ENCODE measurements at regions not wholly inside any gene's neighbourhood (a gene's known extent, or its start where the extent isn't known, plus 50 kb on each side); places are given as distances from the start of the nearest gene placed in this dataset.

GRCh38 chr2:203629699-203630098 is 76.7 kb upstream of the CD28 start:
- no peaks in the 10 kb centered on the region for H4K20me1 ChIP-seq (ENCODE audit: control insufficient read depth, insufficient read depth)
- no peaks in the 10 kb centered on the region for H3K4me1 ChIP-seq (ENCODE audit: control insufficient read depth, insufficient read depth, low read length)
- no peak overlapping the region for H3K27ac ChIP-seq (ENCODE audit: control insufficient read depth, insufficient read depth)
- no peak overlapping the region for H2AFZ ChIP-seq (ENCODE audit: control insufficient read depth, low read depth, low read length)
- H3K79me2 ChIP-seq (ENCODE audit: control insufficient read depth, insufficient read depth, low read length) = no peaks in the 10 kb centered on the region
- no peaks in the 10 kb centered on the region for H3K27me3 ChIP-seq (replicated peaks in 1 of 2; ENCODE audit: control insufficient read depth in 2 of 2, insufficient read depth in 2 of 2, low read length in 1 of 2)
- H3K9me3 ChIP-seq (replicated peaks; ENCODE audit: control insufficient read depth, insufficient read depth, low read length) = no peaks in the 10 kb centered on the region
- POLR2A ChIA-PET = no interaction called here
- CTCF ChIA-PET = no interaction called here
- no peak overlapping the region for H3K4me3 ChIP-seq
- WGBS (ENCODE audit: insufficient coverage, insufficient replicate concordance, low lambda C conversion rate, missing lambda C conversion rate) = 70% methylated on average over 2 of the region's 2 CpGs
- no peak overlapping the region for H3K4me2 ChIP-seq (ENCODE audit: control insufficient read depth, insufficient read depth)
- H3K9ac ChIP-seq (ENCODE audit: control insufficient read depth, insufficient read depth, low read length) = no peak overlapping the region
- BruUV-seq (replicated peaks) = no TSS peak
- TF ChIP-seq RBBP5 (conservative IDR thresholded peaks at IDR 0.05) = no peak
- no peak for TF ChIP-seq EED (IDR thresholded peaks at IDR 0.05; ENCODE audit: low read depth)
- TF ChIP-seq, protein P1, sequence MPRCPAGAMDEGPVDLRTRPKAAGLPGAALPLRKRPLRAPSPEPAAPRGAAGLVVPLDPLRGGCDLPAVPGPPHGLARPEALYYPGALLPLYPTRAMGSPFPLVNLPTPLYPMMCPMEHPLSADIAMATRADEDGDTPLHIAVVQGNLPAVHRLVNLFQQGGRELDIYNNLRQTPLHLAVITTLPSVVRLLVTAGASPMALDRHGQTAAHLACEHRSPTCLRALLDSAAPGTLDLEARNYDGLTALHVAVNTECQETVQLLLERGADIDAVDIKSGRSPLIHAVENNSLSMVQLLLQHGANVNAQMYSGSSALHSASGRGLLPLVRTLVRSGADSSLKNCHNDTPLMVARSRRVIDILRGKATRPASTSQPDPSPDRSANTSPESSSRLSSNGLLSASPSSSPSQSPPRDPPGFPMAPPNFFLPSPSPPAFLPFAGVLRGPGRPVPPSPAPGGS (IDR thresholded peaks at IDR 0.05; ENCODE audit: borderline replicate concordance, insufficient read depth, low read depth, low read length, poor library complexity, severe bottlenecking) = no peak
- no peak for TF ChIP-seq MYB (IDR thresholded peaks at IDR 0.05; ENCODE audit: borderline replicate concordance, low read depth, low read length)
- TF ChIP-seq BACH1 (IDR thresholded peaks at IDR 0.05; ENCODE audit: borderline replicate concordance) = no peak
- no peak for TF ChIP-seq PML (IDR thresholded peaks at IDR 0.05; ENCODE audit: low read length)
- TF ChIP-seq GATAD2B (conservative IDR thresholded peaks at IDR 0.05; ENCODE audit: low read depth) = no peak
- TF ChIP-seq PAX8 (IDR thresholded peaks at IDR 0.05) = no peak
- no peak for TF ChIP-seq TAF1 (IDR thresholded peaks at IDR 0.05; ENCODE audit: borderline replicate concordance, low read depth, low read length)
- TF ChIP-seq SPI1 (IDR thresholded peaks at IDR 0.05; ENCODE audit: borderline replicate concordance, insufficient read depth, low read depth, low read length) = no peak
- in situ Hi-C loops (cut with MboI) = no loop called here
- SMC1A ChIA-PET (ENCODE audit: uncharacterized antibody, unreplicated experiment) = no interaction called here
- no peaks in the 10 kb centered on the region for H3K36me3 ChIP-seq (ENCODE audit: control insufficient read depth in 2 of 2, insufficient read depth in 2 of 2, low read length in 1 of 2)
- FAIRE-seq = no peak
- intact Hi-C loops (cut with micrococcal nuclease; ENCODE audit: unreplicated experiment) = no loop called here
- no peak for DNase-seq (ENCODE audit: low read depth, low spot score)
- RAD21 ChIA-PET (ENCODE audit: unreplicated experiment) = no interaction called here
- no peak for ATAC-seq

Data from GM12878 (cell line).